GM18507 (cell line): ENCODE measurements at regions not wholly inside any gene's neighbourhood (a gene's known extent, or its start where the extent isn't known, plus 50 kb on each side); places are given as distances from the start of the nearest gene placed in this dataset.
"Not testable (repeated sequence)": the region's sequence is repeated elsewhere in the genome, so short reads cannot be mapped to it uniquely, and the experiment has no call there.

Experiments used
- DNase-seq: peaks from one replicate; pipeline ENCODE4 v3.0.0; 2011; ENCODE audit warnings: low read depth; ENCODE audit not compliant: insufficient read length; ENCODE audit errors: extremely low spot score
- FAIRE-seq: peaks from 2 replicates; lab custom pipeline; 2011; peaks lifted over from hg19 to GRCh38; lab: Jason Lieb, UNC

GRCh38 chr4:129246910-129247461 lies 151.0 kb downstream of the C4orf33 start:
- FAIRE-seq (no peak), DNase-seq (no peak)

- FAIRE-seq (no peak), DNase-seq (no peak)
These were observed 152.7 kb downstream of the C4orf33 start for GRCh38 chr4:129248621-129249020.

GRCh38 chr4:129254126-129254525 lies 158.2 kb downstream of the C4orf33 start:
- no peak for DNase-seq
- FAIRE-seq: no peak

- DNase-seq (no peak), FAIRE-seq (no peak)
These were observed 158.6 kb downstream of the C4orf33 start for GRCh38 chr4:129254526-129254925.

- DNase-seq (no peak), FAIRE-seq (peak; percentile 12)
These were observed 165.6 kb downstream of the C4orf33 start for GRCh38 chr4:129261584-129261983.

- peak; percentile 11 for DNase-seq
- peak; percentile 78 for FAIRE-seq
These were observed 168.2 kb downstream of the C4orf33 start for GRCh38 chr4:129264008-129264657.

GRCh38 chr4:129278868-129279267 lies 182.9 kb downstream of the C4orf33 start:
- DNase-seq (no peak), FAIRE-seq (no peak)

GRCh38 chr4:129282293-129282692 lies 186.3 kb downstream of the C4orf33 start:
- no peak for DNase-seq
- FAIRE-seq: no peak

GRCh38 chr4:129292194-129292593 lies 196.2 kb downstream of the C4orf33 start:
- not testable (repeated sequence) for DNase-seq, FAIRE-seq

- FAIRE-seq (no peak), DNase-seq (no peak)
These were observed 218.8 kb downstream of the C4orf33 start for GRCh38 chr4:129314781-129315180.

GRCh38 chr4:129322920-129323319 lies 227.0 kb downstream of the C4orf33 start:
- DNase-seq (no peak), FAIRE-seq (no peak)

- FAIRE-seq (no peak), DNase-seq (no peak)
These were observed 227.7 kb downstream of the C4orf33 start for GRCh38 chr4:129323658-129324057.

GRCh38 chr4:129326571-129327460 lies 230.9 kb downstream of the C4orf33 start:
- FAIRE-seq (no peak), DNase-seq (no peak)

- FAIRE-seq (no peak), DNase-seq (no peak)
These were observed 231.7 kb downstream of the C4orf33 start for GRCh38 chr4:129327637-129328036.

- FAIRE-seq (no peak), DNase-seq (no peak)
These were observed 232.2 kb downstream of the C4orf33 start for GRCh38 chr4:129328162-129328561.

GRCh38 chr4:129334136-129334535 lies 238.2 kb downstream of the C4orf33 start:
- FAIRE-seq (no peak), DNase-seq (no peak)

GRCh38 chr4:129335276-129335675 lies 239.3 kb downstream of the C4orf33 start:
- DNase-seq (no peak), FAIRE-seq (no peak)

- DNase-seq (no peak), FAIRE-seq (no peak)
These were observed 239.9 kb downstream of the C4orf33 start for GRCh38 chr4:129335818-129336217.

- FAIRE-seq: no peak
- DNase-seq: no peak
These were observed 240.7 kb downstream of the C4orf33 start for GRCh38 chr4:129336457-129337227.

- DNase-seq (no peak), FAIRE-seq (no peak)
These were observed 241.3 kb downstream of the C4orf33 start for GRCh38 chr4:129337228-129337620.
